Caco-2 (cell line): ENCODE measurements at regions not wholly inside any gene's neighbourhood (a gene's known extent, or its start where the extent isn't known, plus 50 kb on each side); places are given as distances from the start of the nearest gene placed in this dataset.

ENCODE experiments used
- BruUV-seq: library from RNA; stranded (reverse); fragments of 400-500 nt; replicated peaks from 2 replicates; lab custom pipeline; 2021; lab: Mats Ljungman, UMichigan
- CTCF ChIA-PET: fragments of 300-600 bp; sonication (Branson Sonifier 250); formaldehyde crosslinking; loops from one replicate; lab custom pipeline; 2022; ENCODE audit warnings: antibody characterized with exemption; lab: Charles Lee
- POLR2A ChIA-PET: fragments of 300-600 bp; sonication (Branson Sonifier 250); formaldehyde crosslinking; loops from one replicate; lab custom pipeline; 2022; ENCODE audit warnings: antibody characterized with exemption; lab: Charles Lee
- DNase-seq, 2 experiments: peaks; one replicate each; pipeline versions ENCODE4 v3.0.0 to v3.0.0-alpha.2; 2020 to 2022
- H3K27me3 ChIP-seq: replicated peaks from 2 replicates; pipeline ENCODE4 v1.6.0; 2011; ENCODE audit warnings: low read length; ENCODE audit not compliant: control insufficient read depth, insufficient read depth
- H3K36me3 ChIP-seq: 2 replicates; pipeline ENCODE4 v1.5.1; 2011; ENCODE audit warnings: low read length; ENCODE audit not compliant: control insufficient read depth, insufficient read depth
- H3K4me1 ChIP-seq: fragments of 250-450 bp; sonication (Bioruptor Pico); 2 replicates; pipeline ENCODE4 v1.5.1; 2020; ENCODE audit warnings: mild to moderate bottlenecking
- H3K4me3 ChIP-seq: 2 replicates; pipeline ENCODE4 v1.5.1; 2011; ENCODE audit warnings: low read depth, mild to moderate bottlenecking, control low read depth, low read length
- H3K9me3 ChIP-seq: fragments of 250-450 bp; sonication (Bioruptor Pico); 2 replicates; pipeline ENCODE4 v1.5.1; 2020; ENCODE audit warnings: mild to moderate bottlenecking, moderate library complexity
- H3K27ac Mint-ChIP-seq: one replicate; pipeline ENCODE4 v1.8.0; 2022; ENCODE audit warnings: mixed read lengths; ENCODE audit not compliant: unreplicated experiment
- H3K27me3 Mint-ChIP-seq: one replicate; pipeline ENCODE4 v1.8.0; 2022; ENCODE audit warnings: mixed read lengths; ENCODE audit not compliant: insufficient read depth, unreplicated experiment
- H3K36me3 Mint-ChIP-seq: one replicate; pipeline ENCODE4 v1.8.0; 2022; ENCODE audit warnings: mild to moderate bottlenecking, mixed read lengths; ENCODE audit not compliant: insufficient read depth, unreplicated experiment
- H3K4me1 Mint-ChIP-seq: one replicate; pipeline ENCODE4 v1.8.0; 2022; ENCODE audit warnings: low read depth, mixed read lengths; ENCODE audit not compliant: unreplicated experiment
- H3K4me3 Mint-ChIP-seq: one replicate; pipeline ENCODE4 v1.8.0; 2022; ENCODE audit warnings: mild to moderate bottlenecking, moderate library complexity, mixed read lengths; ENCODE audit not compliant: unreplicated experiment
- H3K9me3 Mint-ChIP-seq: one replicate; pipeline ENCODE4 v1.8.0; 2022; ENCODE audit warnings: mixed read lengths; ENCODE audit not compliant: unreplicated experiment
- intact Hi-C: fragments of 100-400 bp; cut with micrococcal nuclease; formaldehyde crosslinking; loops from one replicate; pipeline ENCODE4 v1.10.0; 2022; ENCODE audit not compliant: unreplicated experiment
- TF ChIP-seq, protein P1 (sequence below), 2 experiments: fragments of 200-600 bp in 1 of 2; IDR thresholded peaks; 1 replicate in 1 of 2; 2 replicates in 1 of 2; pipeline versions ENCODE4 v1.5.1 to v1.8.0; 2011 to 2022; ENCODE audit warnings: antibody characterized with exemption in 1 of 2, control low read depth in 1 of 2, inconsistent platforms in 1 of 2, low read depth in 1 of 2, low read length in 1 of 2, mild to moderate bottlenecking in 1 of 2, moderate library complexity in 1 of 2; ENCODE audit not compliant: insufficient read depth in 1 of 2, severe bottlenecking in 1 of 2, unreplicated experiment in 1 of 2

DNA sequence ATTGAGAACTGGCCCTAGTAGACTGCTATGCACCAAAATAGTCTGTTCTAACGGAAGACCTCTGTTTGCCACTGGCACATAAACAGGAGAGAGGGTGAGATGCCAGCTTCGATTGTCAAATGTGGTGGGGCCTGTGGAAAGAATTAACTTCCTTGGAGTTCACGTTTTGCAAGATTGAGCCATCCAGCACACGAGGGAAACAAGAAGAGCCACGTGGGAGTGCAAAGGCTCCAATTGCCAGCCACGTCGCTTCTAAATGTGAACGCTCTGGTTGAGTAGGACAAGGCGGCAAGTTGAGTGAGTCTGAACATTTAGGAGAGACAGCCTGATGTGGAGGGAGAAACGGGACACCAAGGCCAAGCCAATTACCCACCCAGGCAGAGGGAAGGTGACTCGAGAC, 409.1 kb downstream of the FGF9 start:
- POLR2A ChIA-PET, result no interaction called here
- Histone ChIP-seq H3K4me1 (peaks cover 12% of the 10 kb centered on the region), H3K4me3 (no peak overlapping the region), H3K9me3 (no peaks in the 10 kb centered on the region), H3K36me3 (no peaks in the 10 kb centered on the region), H3K27me3 (no peaks in the 10 kb centered on the region)
- H3K4me1 Mint-ChIP-seq, result peaks cover 15% of the 10 kb centered on the region
- TF ChIP-seq, protein P1, sequence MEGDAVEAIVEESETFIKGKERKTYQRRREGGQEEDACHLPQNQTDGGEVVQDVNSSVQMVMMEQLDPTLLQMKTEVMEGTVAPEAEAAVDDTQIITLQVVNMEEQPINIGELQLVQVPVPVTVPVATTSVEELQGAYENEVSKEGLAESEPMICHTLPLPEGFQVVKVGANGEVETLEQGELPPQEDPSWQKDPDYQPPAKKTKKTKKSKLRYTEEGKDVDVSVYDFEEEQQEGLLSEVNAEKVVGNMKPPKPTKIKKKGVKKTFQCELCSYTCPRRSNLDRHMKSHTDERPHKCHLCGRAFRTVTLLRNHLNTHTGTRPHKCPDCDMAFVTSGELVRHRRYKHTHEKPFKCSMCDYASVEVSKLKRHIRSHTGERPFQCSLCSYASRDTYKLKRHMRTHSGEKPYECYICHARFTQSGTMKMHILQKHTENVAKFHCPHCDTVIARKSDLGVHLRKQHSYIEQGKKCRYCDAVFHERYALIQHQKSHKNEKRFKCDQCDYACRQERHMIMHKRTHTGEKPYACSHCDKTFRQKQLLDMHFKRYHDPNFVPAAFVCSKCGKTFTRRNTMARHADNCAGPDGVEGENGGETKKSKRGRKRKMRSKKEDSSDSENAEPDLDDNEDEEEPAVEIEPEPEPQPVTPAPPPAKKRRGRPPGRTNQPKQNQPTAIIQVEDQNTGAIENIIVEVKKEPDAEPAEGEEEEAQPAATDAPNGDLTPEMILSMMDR (IDR thresholded peaks at IDR 0.05; ENCODE audit: insufficient read depth in 1 of 2, low read depth in 1 of 2, low read length in 1 of 2, severe bottlenecking in 1 of 2, unreplicated experiment in 1 of 2), result no peak
- H3K27me3 Mint-ChIP-seq, result no peaks in the 10 kb centered on the region
- intact Hi-C loops, result no loop called here
- DNase-seq, result no peak
- H3K9me3 Mint-ChIP-seq, result no peaks in the 10 kb centered on the region
- CTCF ChIA-PET, result no interaction called here
- H3K4me3 Mint-ChIP-seq, result no peak overlapping the region
- no TSS peak for BruUV-seq
- H3K27ac Mint-ChIP-seq, result no peak overlapping the region
- H3K36me3 Mint-ChIP-seq, result peaks cover under 1% of the 10 kb centered on the region

DNA sequence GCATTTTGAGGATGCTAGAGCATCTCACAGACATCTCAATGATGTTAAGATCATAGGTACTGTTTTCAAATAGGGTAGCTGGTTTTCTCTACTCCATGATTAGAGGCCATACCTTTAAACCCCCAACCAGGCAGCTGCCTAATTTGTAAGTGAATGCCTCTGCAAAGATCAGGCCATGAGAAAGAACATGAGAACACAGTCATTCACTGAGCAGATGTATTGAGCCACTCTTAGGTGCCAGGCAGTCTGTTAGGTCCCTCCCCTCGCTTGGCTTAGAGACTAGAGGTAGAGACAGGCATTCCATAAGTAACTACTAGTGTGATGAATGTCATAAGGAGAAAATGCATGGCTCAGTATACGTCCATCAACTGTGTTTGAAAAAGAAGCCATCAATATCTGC, 410.0 kb downstream of the FGF9 start:
- CTCF ChIA-PET, result no interaction called here
- intact Hi-C loops, result no loop called here
- peaks cover 6% of the 10 kb centered on the region for H3K36me3 Mint-ChIP-seq
- Histone ChIP-seq H3K27me3 (no peaks in the 10 kb centered on the region), H3K36me3 (no peaks in the 10 kb centered on the region), H3K4me1 (peaks cover 12% of the 10 kb centered on the region), H3K4me3 (no peak overlapping the region), H3K9me3 (no peaks in the 10 kb centered on the region)
- no TSS peak for BruUV-seq
- H3K9me3 Mint-ChIP-seq, result no peaks in the 10 kb centered on the region
- H3K4me3 Mint-ChIP-seq, result no peak overlapping the region
- no peak overlapping the region for H3K27ac Mint-ChIP-seq
- TF ChIP-seq, protein P1 (IDR thresholded peaks at IDR 0.05; ENCODE audit: insufficient read depth in 1 of 2, low read depth in 1 of 2, low read length in 1 of 2, severe bottlenecking in 1 of 2, unreplicated experiment in 1 of 2), result no peak
- H3K4me1 Mint-ChIP-seq, result peaks cover 15% of the 10 kb centered on the region
- POLR2A ChIA-PET, result no interaction called here
- no peaks in the 10 kb centered on the region for H3K27me3 Mint-ChIP-seq
- DNase-seq, result no peak

DNA sequence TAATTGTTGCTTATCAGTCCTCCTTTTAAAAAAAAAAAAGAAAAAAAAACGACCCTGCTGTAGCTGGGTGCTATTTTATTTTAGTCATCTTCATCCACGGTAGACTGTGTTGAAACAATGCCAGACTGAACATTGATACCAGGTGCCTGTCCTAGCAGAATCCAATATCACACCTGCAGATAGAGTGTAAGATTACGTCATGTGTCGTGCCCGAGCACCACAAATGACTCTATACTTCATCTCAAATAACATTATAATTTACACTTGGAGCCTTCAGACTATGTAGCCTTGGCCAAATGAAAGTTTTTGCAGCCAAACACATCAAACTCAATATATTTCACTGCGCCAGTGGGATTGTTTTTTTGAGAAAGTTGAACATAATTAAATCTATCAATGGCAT, 410.6 kb downstream of the FGF9 start:
- Histone ChIP-seq H3K27me3 (no peaks in the 10 kb centered on the region), H3K9me3 (no peaks in the 10 kb centered on the region), H3K36me3 (no peaks in the 10 kb centered on the region), H3K4me1 (peaks cover 12% of the 10 kb centered on the region), H3K4me3 (no peak overlapping the region)
- H3K9me3 Mint-ChIP-seq, result no peaks in the 10 kb centered on the region
- CTCF ChIA-PET, result no interaction called here
- no peak overlapping the region for H3K27ac Mint-ChIP-seq
- POLR2A ChIA-PET, result no interaction called here
- H3K36me3 Mint-ChIP-seq, result peaks cover 6% of the 10 kb centered on the region
- peaks cover 15% of the 10 kb centered on the region for H3K4me1 Mint-ChIP-seq
- no peak overlapping the region for H3K4me3 Mint-ChIP-seq
- no TSS peak for BruUV-seq
- intact Hi-C loops, result no loop called here
- TF ChIP-seq, protein P1 (IDR thresholded peaks at IDR 0.05; ENCODE audit: insufficient read depth in 1 of 2, low read depth in 1 of 2, low read length in 1 of 2, severe bottlenecking in 1 of 2, unreplicated experiment in 1 of 2), result no peak
- no peaks in the 10 kb centered on the region for H3K27me3 Mint-ChIP-seq
- no peak for DNase-seq
